H1 (cell line): ENCODE measurements at regions not wholly inside any gene's neighbourhood (a gene's known extent, or its start where the extent isn't known, plus 50 kb on each side); places are given as distances from the start of the nearest gene placed in this dataset.

Experiments used
- CHD2 ChIP-seq: IDR thresholded peaks from 2 replicates; pipeline ENCODE4 v1.6.1; 2012; ENCODE audit warnings: low read length, improper control_type of control experiment
- CTCF ChIP-seq, 3 experiments: IDR thresholded peaks; 1 replicate in 2 of 3; 2 replicates in 1 of 3; pipeline versions ENCODE4 v1.5.1 to v1.6.1; 2011; ENCODE audit warnings: low read length in 3 of 3, mild to moderate bottlenecking in 3 of 3, inconsistent platforms in 2 of 3, low read depth in 1 of 3, moderate library complexity in 1 of 3; ENCODE audit not compliant: insufficient read depth in 1 of 3; ENCODE audit errors: control extremely low read depth in 1 of 3
- EZH2 ChIP-seq: fragments of 200-600 bp; sonication (generic); IDR thresholded peaks from 2 replicates; pipeline ENCODE4 v1.7.1; 2012; ENCODE audit warnings: low read depth, mild to moderate bottlenecking, moderate library complexity, low read length, inconsistent platforms; ENCODE audit not compliant: severe bottlenecking
- NRF1 ChIP-seq: IDR thresholded peaks from 2 replicates; pipeline ENCODE4 v1.6.1; 2011; ENCODE audit warnings: mild to moderate bottlenecking, low read depth, low read length, improper control_type of control experiment
- RXRA ChIP-seq: IDR thresholded peaks from 2 replicates; pipeline ENCODE4 v1.6.1; 2011; ENCODE audit warnings: low read depth, mild to moderate bottlenecking, low read length, moderate library complexity; ENCODE audit not compliant: insufficient read depth
- SP1 ChIP-seq: IDR thresholded peaks from 2 replicates; pipeline ENCODE4 v1.6.1; 2011; ENCODE audit warnings: low read depth, low read length
- SP4 ChIP-seq: IDR thresholded peaks from 2 replicates; pipeline ENCODE4 v1.6.1; 2012; ENCODE audit warnings: low read length, inconsistent platforms

- TF ChIP-seq SP4 (no peak), CHD2 (no peak), CTCF (IDR thresholded peaks at IDR 0.05; ENCODE audit: control extremely low read depth in 1 of 3, insufficient read depth in 1 of 3, low read depth in 1 of 3, low read length in 3 of 3) (no peak), NRF1 (no peak), RXRA (no peak), SP1 (no peak), EZH2 (no peak)
These were observed 110.7 kb upstream of the P2RY1 start for GRCh38 chr3:152724270-152724669.
